GM19324 (cell line): ENCODE measurements at regions not wholly inside any gene's neighbourhood (a gene's known extent, or its start where the extent isn't known, plus 50 kb on each side); places are given as distances from the start of the nearest gene placed in this dataset.
"Not testable (repeated sequence)": the region's sequence is repeated elsewhere in the genome, so short reads cannot be mapped to it uniquely, and the experiment has no call there.

Experiments
- ATAC-seq: cut with Tn5 transposase; IDR thresholded peaks from one replicate; pipeline ENCODE4 v1.9.1; 2021; ENCODE audit warnings: mild to moderate bottlenecking, moderate library complexity; ENCODE audit not compliant: unreplicated experiment, low FRiP score

DNA sequence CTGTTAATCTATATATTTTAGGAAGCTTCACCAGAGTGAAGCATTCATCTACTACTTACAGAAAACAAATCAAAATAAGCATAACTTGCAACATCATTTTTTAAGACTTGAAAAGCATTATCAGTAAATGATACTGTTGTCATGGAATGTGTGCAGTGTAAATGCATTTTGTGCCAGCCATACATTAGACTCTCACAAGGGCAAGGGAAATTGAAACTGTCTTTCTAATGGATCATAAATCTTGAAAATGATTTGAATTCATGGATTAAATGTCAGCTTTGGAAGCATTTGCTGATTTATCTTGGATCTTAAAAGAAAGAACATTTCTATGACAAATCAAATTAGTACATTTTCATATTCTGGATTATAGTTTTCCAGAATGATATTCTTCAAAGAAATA, 338.3 kb upstream of the SGO1 start:
- ATAC-seq, result no peak

DNA sequence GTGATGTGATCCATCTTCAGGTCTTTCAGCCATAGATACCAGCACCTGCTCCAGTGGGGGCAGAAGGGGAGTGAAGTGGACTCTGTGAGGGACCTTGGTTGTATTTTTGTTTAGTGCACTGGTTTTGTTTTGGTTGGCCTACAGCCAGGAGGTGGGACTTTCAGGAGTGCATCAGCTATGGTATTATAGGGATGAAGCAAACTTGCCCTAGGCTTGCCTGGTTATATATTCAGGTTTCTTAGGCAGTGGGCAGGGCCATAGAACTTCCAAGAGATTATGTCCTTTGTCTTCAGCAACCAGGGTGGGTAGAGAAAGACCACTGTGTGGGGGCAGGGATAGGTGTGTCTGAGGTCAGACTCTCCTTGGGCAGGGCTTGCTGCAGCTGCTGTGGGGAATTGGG, 337.3 kb upstream of the SGO1 start:
- ATAC-seq, result no peak

- ATAC-seq, result not testable (repeated sequence)
Measured at GRCh38 chr3:20517316-20517715, 331.3 kb upstream of the SGO1 start.

DNA sequence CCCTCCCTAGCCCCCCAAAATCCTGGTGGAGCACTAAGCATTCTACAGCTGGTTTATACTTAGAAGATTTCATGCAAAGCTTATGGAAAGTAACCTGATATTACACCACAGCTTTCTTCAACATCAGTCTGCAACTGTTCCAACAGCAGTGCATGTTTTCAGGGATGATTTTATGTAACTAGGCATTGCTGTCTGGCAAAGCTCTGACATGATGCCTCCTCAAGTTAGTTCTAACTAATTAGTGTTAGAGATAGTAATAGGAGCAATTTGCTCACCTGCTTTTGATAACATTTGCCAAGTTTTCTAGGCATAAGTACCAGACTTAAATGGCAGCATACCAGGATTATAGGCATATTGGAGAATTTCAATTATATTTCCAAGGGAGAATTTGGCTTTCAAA, 330.3 kb upstream of the SGO1 start:
- ATAC-seq, result no peak

DNA sequence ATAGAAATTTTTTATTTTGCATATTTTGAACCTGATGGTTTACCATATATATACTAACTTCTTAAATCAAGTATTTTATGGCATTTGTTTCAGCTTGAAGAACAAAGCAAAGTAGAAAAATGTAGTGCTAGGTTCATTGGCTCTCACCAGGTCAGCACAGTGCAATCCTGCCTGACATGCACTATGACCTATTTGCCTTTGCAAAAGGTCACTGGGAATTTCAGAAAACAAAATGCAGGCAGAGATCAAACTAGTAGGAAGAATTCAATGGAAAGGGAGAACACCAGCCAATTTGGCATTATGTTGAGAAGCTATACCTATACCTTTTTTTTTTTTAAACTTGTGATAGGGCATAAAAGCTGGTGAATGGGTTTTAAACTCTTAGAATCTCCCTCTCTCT, 329.8 kb upstream of the SGO1 start:
- ATAC-seq, result no peak

DNA sequence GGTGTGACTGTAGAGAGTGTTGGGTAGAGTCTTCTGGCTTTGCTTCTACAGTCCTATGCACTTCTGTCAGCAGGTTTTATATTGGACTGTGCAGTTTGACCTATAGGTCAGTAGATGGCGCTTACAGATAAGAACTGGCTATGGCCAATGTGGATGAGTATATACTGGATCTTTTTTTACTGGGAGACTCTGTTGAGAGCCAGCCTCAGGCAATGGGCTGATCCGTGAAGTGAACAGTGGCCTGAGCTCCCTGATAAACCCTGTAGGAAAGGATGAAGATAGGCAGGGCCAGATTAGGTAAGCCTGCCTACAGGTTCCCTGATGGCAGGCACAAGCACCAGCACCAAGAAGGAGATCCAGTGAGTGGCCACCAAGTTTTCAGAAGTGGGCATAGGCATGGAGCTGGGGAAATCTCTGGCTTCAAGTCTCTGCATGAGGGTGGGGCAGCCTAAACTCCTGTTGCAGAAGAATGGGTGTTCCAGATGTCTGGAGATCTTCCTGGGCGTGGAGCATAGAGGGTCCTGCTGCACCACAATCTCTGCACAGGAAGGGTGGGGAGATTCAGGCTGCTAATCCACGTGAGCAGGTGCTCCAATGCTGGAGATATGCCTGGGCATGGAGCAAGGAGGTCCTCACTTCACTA, 326.0 kb upstream of the SGO1 start:
- ATAC-seq, result peak; percentile 81

DNA sequence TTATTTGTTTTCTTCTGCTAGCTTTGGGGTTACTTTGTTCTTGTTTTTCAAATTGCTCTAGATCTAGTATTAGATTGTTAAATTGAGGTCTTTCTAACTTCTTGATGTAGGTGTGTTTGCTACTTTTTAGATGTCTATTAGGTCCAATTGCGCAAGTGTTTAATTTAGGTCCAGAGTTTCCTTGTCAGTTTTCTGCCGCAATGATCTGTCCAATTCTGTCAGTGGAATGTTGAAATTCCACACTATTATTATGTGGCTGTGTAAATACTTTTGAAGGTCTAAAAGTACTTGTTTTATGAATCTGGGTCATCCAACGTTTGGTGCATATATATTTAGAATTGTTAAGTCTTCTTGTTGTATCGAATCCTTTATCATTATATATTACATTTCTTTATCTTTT, 324.4 kb upstream of the SGO1 start:
- no peak for ATAC-seq

- ATAC-seq, result no peak
Measured at GRCh38 chr3:20503394-20504082, 317.5 kb upstream of the SGO1 start.

DNA sequence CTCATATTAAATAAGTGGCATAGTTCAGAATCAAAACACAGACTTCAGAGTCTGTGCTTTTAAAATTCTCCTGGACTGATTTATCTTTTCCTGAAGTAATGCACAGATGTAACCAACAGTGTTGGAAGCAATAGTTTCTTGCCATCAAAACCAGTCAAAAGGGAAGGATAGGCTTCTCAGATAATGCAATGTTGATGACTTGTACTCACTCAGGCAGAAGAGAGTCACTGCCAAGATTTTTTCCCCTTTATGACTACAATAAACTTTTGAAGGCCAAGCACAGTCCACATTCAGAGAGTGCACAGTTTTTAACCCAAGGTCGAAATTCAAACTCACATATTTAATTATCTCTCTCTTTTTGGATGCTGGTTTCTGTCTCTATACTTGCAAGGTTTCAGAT, 305.0 kb upstream of the SGO1 start:
- no peak for ATAC-seq

- no peak for ATAC-seq
Measured at GRCh38 chr3:20488151-20488550, 302.1 kb upstream of the SGO1 start.

GRCh38 chr3:20484126-20484525, 298.1 kb upstream of the SGO1 start:
- no peak for ATAC-seq

DNA sequence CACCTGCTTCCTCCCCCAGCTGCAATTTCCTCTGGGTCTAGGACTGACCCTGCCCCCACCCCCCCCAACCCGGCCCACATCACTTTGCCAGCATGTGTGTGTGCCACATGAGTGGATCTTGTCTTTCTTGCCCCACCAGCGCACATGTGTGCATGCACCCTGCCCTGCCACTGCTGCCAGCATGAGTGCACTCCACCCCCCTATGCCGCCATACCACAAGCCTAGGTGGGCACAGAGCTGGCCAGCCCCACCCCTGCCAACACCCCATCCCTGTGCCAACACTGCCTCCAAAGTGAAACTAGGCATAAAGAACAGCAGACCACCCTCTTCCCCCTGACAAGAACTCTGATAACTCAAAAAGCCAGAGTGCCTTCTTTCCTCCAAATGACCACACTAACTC, 296.3 kb upstream of the SGO1 start:
- no peak for ATAC-seq

GRCh38 chr3:20480786-20481365, 294.9 kb upstream of the SGO1 start:
- no peak for ATAC-seq

DNA sequence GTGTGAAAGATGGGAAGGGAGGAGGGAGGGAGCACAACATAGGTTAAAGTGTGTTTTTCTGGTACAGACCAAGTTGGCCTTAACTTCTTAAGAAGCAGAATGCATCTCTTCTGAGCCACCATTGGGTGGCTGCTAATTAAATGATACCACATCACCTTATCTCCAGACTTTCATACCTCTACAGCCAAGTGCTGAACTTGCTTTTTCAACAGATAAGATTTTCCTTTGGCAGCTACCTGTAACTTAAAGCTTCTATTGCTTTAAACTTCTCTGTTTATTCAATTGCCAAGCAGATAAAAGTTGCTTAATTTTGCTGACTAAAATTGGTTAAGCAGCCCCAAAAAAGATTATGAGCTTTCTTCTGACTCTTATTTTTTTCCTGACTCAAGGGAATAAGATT, 292.4 kb upstream of the SGO1 start:
- no peak for ATAC-seq

DNA sequence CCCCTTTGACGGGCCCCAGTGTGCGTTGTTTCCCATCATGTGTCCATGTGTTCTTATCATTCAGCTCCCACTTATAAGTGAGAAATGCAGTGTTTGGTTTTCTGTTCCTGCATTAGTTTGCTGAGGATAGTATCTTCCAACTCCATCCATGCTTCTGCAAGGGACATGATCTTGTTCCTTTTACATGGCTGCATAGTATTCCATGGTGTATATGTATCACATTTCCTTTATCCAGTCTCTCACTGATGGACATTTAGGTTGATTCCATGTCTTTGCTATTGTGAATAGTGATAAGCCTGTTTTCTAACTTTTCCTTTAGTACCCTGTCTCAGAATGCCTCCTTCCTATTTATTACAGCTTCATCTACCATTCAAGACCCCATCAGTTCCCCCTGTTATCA, 278.2 kb upstream of the SGO1 start:
- ATAC-seq, result not testable (repeated sequence)

DNA sequence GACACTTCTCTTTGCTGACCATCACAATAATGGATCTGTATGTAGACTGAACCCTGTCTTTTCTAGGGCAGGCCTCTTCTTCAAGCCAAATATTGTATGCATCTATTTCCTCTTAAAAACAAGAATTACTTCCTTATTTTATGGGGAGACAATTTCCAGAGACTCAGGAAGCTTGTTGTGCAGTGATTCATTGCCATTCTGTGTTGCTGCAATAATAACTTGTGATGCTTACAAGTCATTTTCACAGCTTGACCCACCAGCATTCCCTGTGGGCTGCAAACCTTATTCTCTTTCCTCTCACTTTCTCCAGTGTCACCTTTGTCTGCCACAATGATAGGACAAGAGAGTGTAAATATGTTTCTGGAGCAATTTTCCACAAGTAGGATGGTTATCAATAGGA, 276.7 kb upstream of the SGO1 start:
- no peak for ATAC-seq

GRCh38 chr3:20462226-20462625, 276.2 kb upstream of the SGO1 start:
- ATAC-seq, result no peak

- no peak for ATAC-seq
Measured at GRCh38 chr3:20458994-20459716, 273.1 kb upstream of the SGO1 start.

GRCh38 chr3:20456511-20456910, 270.5 kb upstream of the SGO1 start:
- no peak for ATAC-seq

GRCh38 chr3:20451170-20451569, 265.2 kb upstream of the SGO1 start:
- ATAC-seq, result no peak

GRCh38 chr3:20450611-20451010, 264.6 kb upstream of the SGO1 start:
- ATAC-seq, result no peak
